Gastrocnemius medialis (tissue), 4 donors: ENCODE measurements at regions not wholly inside any gene's neighbourhood (a gene's known extent, or its start where the extent isn't known, plus 50 kb on each side); places are given as distances from the start of the nearest gene placed in this dataset.

Experiments
- ATAC-seq, 2 donors: fragments of 150-250 bp; one replicate each; pipeline ENCODE4 v1.9.1; 2016
- DNase-seq, 2 donors: peaks; one replicate each; pipeline ENCODE4 v3.0.0-alpha.2; 2019
- H3K27ac ChIP-seq, 4 donors: fragments of 200-600 bp; sonication (generic); 1 replicate in 1 of 4; 2 replicates in 3 of 4; pipeline ENCODE4 v1.5.1; 2016 to 2018; ENCODE audit warnings: mild to moderate bottlenecking in 2 of 4, moderate library complexity in 1 of 4
- H3K27me3 ChIP-seq, 3 donors: fragments of 200-600 bp; sonication (generic) in 2 of 3; 1 replicate in 1 of 3; 2 replicates in 2 of 3; pipeline versions ENCODE4 v1.5.1 to v1.6.0; 2016 to 2019; ENCODE audit warnings: mild to moderate bottlenecking in 1 of 3, moderate library complexity in 1 of 3
- H3K36me3 ChIP-seq, 2 donors: fragments of 200-600 bp; sonication (generic) in 1 of 2; one replicate each; pipeline ENCODE4 v1.5.1; 2017 to 2018
- H3K4me1 ChIP-seq, 2 donors: fragments of 200-600 bp; sonication (generic) in 1 of 2; one replicate each; pipeline ENCODE4 v1.5.1; 2016 to 2017; ENCODE audit warnings: mild to moderate bottlenecking in 2 of 2
- H3K4me3 ChIP-seq, 4 donors: fragments of 200-600 bp; sonication (generic) in 3 of 4; 1 replicate in 1 of 4; 2 replicates in 3 of 4; pipeline ENCODE4 v1.5.1; 2016 to 2019; ENCODE audit warnings: mild to moderate bottlenecking in 2 of 4
- H3K9me3 ChIP-seq, 3 donors: fragments of 200-600 bp; sonication (generic) in 2 of 3; 1 replicate in 1 of 3; 2 replicates in 2 of 3; pipeline ENCODE4 v1.5.1; 2016 to 2019
- POLR2A ChIP-seq, 2 donors: fragments of 450-650 bp; IDR thresholded peaks; one replicate each; pipeline ENCODE4 v1.6.1; 2017; ENCODE audit warnings: antibody characterized with exemption in 2 of 2, mild to moderate bottlenecking in 2 of 2, moderate library complexity in 2 of 2
- in situ Hi-C, 4 donors: fragments of 200-750 bp; cut with MboI; loops; one replicate each; pipeline versions ENCODE4 v1.15.0 to v1.8.0; 2017; ENCODE audit warnings: low sequenced_read_pairs in 4 of 4
- intact Hi-C: fragments of 100-400 bp; cut with DNase I; formaldehyde crosslinking; loops from one replicate; pipeline ENCODE4 v1.15.1; 2023; ENCODE audit warnings: low total_unique reads
- TF ChIP-seq, protein P1 (sequence below), 5 experiments: fragments of 450-650 bp in 3 of 5; fragments of 200-600 bp in 2 of 5; sonication (generic) in 2 of 5; IDR thresholded peaks in 4 of 5; conservative IDR thresholded peaks in 1 of 5; 1 replicate in 4 of 5; 2 replicates in 1 of 5; pipeline ENCODE4 v1.5.1; 2016 to 2019; ENCODE audit warnings: antibody characterized with exemption in 5 of 5, mild to moderate bottlenecking in 3 of 5, moderate library complexity in 3 of 5

DNA sequence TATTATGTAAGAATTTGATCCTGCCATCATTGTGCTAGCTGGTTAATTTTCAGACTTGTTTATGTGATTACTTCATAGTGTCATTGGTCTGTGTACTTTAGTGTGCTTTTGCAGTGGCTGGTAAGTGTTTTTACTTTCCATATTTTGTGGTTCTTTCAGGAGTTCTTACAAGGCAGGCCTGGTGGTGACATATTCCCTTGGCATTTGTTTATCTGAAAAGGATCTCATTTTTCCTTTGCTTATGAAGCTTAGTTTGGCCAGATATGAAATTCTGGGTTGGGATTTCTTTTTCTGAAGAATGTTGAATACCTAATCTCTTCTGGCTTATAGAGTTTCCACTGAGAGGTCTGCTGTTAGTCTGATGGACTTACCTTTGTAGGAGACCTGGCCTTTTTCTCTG, 72.8 kb upstream of the MC4R start:
- Histone ChIP-seq H3K9me3 (no peaks in the 10 kb centered on the region), H3K36me3 (no peaks in the 10 kb centered on the region), H3K27me3 (no peaks in the 10 kb centered on the region), H3K4me1 (no peaks in the 10 kb centered on the region), H3K4me3 (no peak overlapping the region), H3K27ac (no peak overlapping the region)
- in situ Hi-C loops (no loop called here), intact Hi-C loops (no loop called here)
- TF ChIP-seq, protein P1, sequence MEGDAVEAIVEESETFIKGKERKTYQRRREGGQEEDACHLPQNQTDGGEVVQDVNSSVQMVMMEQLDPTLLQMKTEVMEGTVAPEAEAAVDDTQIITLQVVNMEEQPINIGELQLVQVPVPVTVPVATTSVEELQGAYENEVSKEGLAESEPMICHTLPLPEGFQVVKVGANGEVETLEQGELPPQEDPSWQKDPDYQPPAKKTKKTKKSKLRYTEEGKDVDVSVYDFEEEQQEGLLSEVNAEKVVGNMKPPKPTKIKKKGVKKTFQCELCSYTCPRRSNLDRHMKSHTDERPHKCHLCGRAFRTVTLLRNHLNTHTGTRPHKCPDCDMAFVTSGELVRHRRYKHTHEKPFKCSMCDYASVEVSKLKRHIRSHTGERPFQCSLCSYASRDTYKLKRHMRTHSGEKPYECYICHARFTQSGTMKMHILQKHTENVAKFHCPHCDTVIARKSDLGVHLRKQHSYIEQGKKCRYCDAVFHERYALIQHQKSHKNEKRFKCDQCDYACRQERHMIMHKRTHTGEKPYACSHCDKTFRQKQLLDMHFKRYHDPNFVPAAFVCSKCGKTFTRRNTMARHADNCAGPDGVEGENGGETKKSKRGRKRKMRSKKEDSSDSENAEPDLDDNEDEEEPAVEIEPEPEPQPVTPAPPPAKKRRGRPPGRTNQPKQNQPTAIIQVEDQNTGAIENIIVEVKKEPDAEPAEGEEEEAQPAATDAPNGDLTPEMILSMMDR (IDR thresholded peaks at IDR 0.05 in 4 of 5, conservative IDR thresholded peaks at IDR 0.05 in 1 of 5) = no peak
- no peak for TF ChIP-seq POLR2A (IDR thresholded peaks at IDR 0.05)
- DNase-seq (no peak), ATAC-seq (no peak)

DNA sequence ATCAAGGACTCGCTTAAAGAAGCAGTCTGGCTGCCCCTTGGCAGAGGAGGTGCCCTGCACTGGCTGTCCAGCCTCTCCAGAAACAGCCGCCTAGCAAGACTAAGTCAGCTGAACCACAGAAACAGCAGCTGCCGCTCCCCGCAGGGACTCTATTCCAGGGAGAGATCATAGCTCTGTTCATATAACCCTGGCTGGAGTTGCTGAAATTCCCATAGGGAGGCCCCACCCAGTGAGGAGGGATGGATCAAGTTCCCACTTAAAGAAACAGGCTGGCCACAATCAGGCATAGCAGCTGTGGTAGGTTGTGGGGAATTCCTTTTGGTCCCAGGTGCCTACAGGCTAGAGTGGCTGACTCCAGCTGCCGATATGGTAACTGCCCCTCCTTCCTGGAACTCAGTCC, 74.2 kb upstream of the MC4R start:
- intact Hi-C loops (no loop called here), in situ Hi-C loops (no loop called here)
- Histone ChIP-seq H3K4me3 (no peak overlapping the region), H3K27me3 (no peaks in the 10 kb centered on the region), H3K27ac (no peak overlapping the region), H3K9me3 (no peaks in the 10 kb centered on the region), H3K36me3 (no peaks in the 10 kb centered on the region), H3K4me1 (no peaks in the 10 kb centered on the region)
- ATAC-seq (no peak), DNase-seq (no peak)
- TF ChIP-seq POLR2A (IDR thresholded peaks at IDR 0.05) = no peak
- TF ChIP-seq, protein P1 (IDR thresholded peaks at IDR 0.05 in 4 of 5, conservative IDR thresholded peaks at IDR 0.05 in 1 of 5) = no peak

DNA sequence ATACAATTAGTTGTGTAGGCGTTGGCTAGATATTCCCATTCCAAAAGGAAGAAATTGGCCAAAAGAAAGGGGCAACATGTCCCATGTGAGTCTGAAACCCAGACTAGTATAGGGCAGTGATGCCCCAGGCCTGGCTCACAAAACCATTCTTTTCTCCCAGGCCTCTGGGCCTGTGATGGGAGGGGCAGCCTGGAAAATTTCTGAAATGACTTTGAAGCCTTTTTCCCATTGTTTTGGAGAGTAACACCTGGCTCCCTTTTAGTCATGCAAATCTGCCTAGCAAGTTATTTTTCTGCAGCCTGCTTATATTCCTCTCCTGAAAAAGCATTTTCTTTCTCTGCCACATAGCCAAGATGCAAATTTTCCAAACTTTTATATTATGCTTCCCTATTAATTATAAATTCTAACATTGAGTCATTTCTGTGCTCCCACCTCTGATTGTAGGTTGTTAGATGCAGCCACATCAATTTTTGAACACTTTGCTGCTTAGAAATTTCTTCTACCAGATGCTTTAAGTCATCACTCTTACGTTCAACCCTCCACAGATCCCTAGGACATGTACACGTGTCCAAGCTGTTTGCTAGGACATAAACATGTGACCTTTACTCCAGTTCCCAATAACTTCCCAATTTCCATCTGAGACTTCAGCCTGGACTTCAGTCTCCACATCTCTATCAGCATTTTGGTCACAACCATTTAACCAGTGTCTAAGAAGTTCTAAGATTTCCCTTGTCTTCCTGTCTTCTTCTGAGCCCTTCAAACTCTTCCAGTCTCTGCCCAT, 76.1 kb upstream of the MC4R start:
- in situ Hi-C loops = no loop called here
- DNase-seq = no peak
- intact Hi-C loops = no loop called here

DNA sequence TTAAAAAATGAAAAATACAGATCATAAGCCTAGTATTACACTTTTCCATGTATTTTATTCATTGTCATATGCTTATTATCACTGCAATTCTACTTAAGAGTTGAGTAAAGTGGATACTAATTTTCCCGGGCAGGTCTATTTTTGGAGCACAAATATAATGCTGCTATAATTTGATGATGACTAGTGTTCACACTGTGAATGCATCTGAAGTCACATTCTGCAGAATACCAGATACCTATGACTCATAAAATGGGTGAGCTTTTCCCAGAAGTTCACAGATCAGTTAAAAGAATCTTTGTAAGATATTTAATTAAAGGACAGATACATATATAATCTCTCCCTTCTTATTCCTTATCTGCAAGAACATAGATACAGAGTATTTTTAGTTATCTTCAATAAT, 79.8 kb upstream of the MC4R start:
- intact Hi-C loops = no loop called here

More for the DNA sequence above, 76.1 kb upstream of the MC4R start:
- Histone ChIP-seq H3K9me3 (no peaks in the 10 kb centered on the region), H3K4me1 (no peaks in the 10 kb centered on the region), H3K4me3 (no peak overlapping the region), H3K36me3 (no peaks in the 10 kb centered on the region), H3K27me3 (no peaks in the 10 kb centered on the region), H3K27ac (no peak overlapping the region)
- TF ChIP-seq, protein P1 (IDR thresholded peaks at IDR 0.05 in 4 of 5, conservative IDR thresholded peaks at IDR 0.05 in 1 of 5) = no peak
- no peak for TF ChIP-seq POLR2A (IDR thresholded peaks at IDR 0.05)
- ATAC-seq = no peak

More for the DNA sequence above, 79.8 kb upstream of the MC4R start:
- Histone ChIP-seq H3K36me3 (no peaks in the 10 kb centered on the region), H3K4me3 (no peak overlapping the region), H3K4me1 (no peaks in the 10 kb centered on the region), H3K27me3 (no peaks in the 10 kb centered on the region), H3K27ac (no peak overlapping the region), H3K9me3 (no peaks in the 10 kb centered on the region)
- ATAC-seq (no peak), DNase-seq (no peak)
- in situ Hi-C loops = no loop called here
- TF ChIP-seq POLR2A (IDR thresholded peaks at IDR 0.05) = no peak
- TF ChIP-seq, protein P1 (IDR thresholded peaks at IDR 0.05 in 4 of 5, conservative IDR thresholded peaks at IDR 0.05 in 1 of 5) = no peak
